ENCODE measurements at regions not wholly inside any gene's neighbourhood (a gene's known extent, or its start where the extent isn't known, plus 50 kb on each side); places are given as distances from the start of the nearest gene placed in this dataset.

DNA sequence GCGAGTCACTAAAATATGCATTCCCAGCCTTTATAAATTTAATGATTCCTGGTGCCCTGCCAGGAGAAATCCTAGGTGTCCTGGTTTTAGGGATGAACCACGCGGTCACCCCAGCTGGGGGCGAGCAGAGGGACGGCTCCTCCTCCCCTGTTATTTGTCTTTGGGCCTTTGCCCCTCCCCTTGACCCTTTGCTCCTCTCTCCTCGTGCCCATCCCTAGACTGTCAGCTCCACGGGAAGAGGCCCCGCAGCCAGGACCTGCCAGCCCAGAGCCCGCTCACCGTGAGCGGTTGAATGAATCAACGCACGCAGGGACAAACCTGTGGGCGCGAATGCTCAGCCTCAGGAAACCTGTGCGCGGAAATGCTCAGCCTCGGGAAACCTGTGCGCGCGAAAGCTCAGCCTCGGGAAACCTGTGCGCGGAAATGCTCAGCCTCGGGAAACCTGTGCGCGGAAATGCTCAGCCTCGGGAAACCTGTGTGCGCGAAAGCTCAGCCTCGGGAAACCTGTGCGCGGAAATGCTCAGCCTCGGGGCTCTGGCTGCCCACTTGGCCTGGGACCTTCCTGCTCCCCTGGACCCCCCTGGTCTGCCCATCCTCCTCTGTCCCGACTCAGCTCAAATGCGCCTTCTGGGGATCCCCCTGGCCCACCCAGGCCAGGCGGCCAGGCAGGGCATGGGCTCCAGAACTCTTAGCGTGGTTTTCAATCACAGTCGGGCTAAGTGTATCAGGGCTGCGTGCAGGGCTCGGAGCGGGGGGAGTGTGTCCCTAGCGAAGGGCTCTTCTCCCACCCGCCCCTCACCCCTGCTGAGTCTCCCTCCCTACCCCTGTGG lies 140.5 kb upstream of the COL5A1 start:
- no peak for TF ChIP-seq POLR2AphosphoS5 (IDR thresholded peaks at IDR 0.05)
- TF ChIP-seq, protein P1, sequence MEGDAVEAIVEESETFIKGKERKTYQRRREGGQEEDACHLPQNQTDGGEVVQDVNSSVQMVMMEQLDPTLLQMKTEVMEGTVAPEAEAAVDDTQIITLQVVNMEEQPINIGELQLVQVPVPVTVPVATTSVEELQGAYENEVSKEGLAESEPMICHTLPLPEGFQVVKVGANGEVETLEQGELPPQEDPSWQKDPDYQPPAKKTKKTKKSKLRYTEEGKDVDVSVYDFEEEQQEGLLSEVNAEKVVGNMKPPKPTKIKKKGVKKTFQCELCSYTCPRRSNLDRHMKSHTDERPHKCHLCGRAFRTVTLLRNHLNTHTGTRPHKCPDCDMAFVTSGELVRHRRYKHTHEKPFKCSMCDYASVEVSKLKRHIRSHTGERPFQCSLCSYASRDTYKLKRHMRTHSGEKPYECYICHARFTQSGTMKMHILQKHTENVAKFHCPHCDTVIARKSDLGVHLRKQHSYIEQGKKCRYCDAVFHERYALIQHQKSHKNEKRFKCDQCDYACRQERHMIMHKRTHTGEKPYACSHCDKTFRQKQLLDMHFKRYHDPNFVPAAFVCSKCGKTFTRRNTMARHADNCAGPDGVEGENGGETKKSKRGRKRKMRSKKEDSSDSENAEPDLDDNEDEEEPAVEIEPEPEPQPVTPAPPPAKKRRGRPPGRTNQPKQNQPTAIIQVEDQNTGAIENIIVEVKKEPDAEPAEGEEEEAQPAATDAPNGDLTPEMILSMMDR (IDR thresholded peaks at IDR 0.05) = no peak
